ENCODE measurements at regions not wholly inside any gene's neighbourhood (a gene's known extent, or its start where the extent isn't known, plus 50 kb on each side); places are given as distances from the start of the nearest gene placed in this dataset.
"Not testable (repeated sequence)": the region's sequence is repeated elsewhere in the genome, so short reads cannot be mapped to it uniquely, and the experiment has no call there.

GRCh38 chr4:12461576-12461975 is 1022.6 kb downstream of the RAB28 start (continued):
- peak; percentile 59; the same call in 1 of the 2 replicates for TF ChIP-seq HNF1B (CRISPR knock-in tag; IDR thresholded peaks at IDR 0.05)
- TF ChIP-seq TCF12 (IDR thresholded peaks at IDR 0.05) = not testable (repeated sequence)
- TF ChIP-seq TCF12 (CRISPR knock-in tag; IDR thresholded peaks at IDR 0.05) = 0 out of 2 replicates have a peak, but pooled peaks have one; percentile 42
- peak; percentile 62; the same call in 1 of the 2 replicates for TF ChIP-seq HIC2 (CRISPR knock-in tag; IDR thresholded peaks at IDR 0.05; ENCODE audit: low read depth)
- TF ChIP-seq ZSCAN31 (CRISPR knock-in tag; IDR thresholded peaks at IDR 0.05; ENCODE audit: low read depth) = 0 out of 2 replicates have a peak, but pooled peaks have one; percentile 25
- TF ChIP-seq KDM4B (CRISPR knock-in tag; IDR thresholded peaks at IDR 0.05) = peak; percentile 48; the same call in 1 of the 2 replicates
- peak; percentile 49; the same call in 1 of the 2 replicates for TF ChIP-seq ZNF275 (CRISPR knock-in tag; IDR thresholded peaks at IDR 0.05; ENCODE audit: borderline replicate concordance)
- peak; percentile 64; the same call in 1 of the 2 replicates for TF ChIP-seq FOXJ3 (CRISPR knock-in tag; IDR thresholded peaks at IDR 0.05; ENCODE audit: borderline replicate concordance)
- TF ChIP-seq ZBTB33 (CRISPR knock-in tag; IDR thresholded peaks at IDR 0.05) = peak; percentile 33; the same call in 1 of the 2 replicates
- peak; percentile 91 for TF ChIP-seq ISL2 (CRISPR knock-in tag; IDR thresholded peaks at IDR 0.05)
- TF ChIP-seq ZNF605 (CRISPR knock-in tag; IDR thresholded peaks at IDR 0.05) = peak; percentile 58; the same call in 1 of the 2 replicates
- 0 out of 2 replicates have a peak, but pooled peaks have one; percentile 20 for TF ChIP-seq HNF1A (IDR thresholded peaks at IDR 0.05; ENCODE audit: low read depth)
- TF ChIP-seq HNF1A (CRISPR knock-in tag; IDR thresholded peaks at IDR 0.05; ENCODE audit: borderline replicate concordance) = peak; percentile 46; the same call in 1 of the 2 replicates
- TF ChIP-seq FOXA3 (CRISPR knock-in tag; IDR thresholded peaks at IDR 0.05) = peak; percentile 92
- TF ChIP-seq FOXP1 (IDR thresholded peaks at IDR 0.05) = peak; percentile 60
- TF ChIP-seq FOXP1 (CRISPR knock-in tag; IDR thresholded peaks at IDR 0.05) = peak; percentile 91

Measured in HepG2 (cell line).